Skeletal muscle tissue (tissue), 3 donors: ENCODE measurements at regions not wholly inside any gene's neighbourhood (a gene's known extent, or its start where the extent isn't known, plus 50 kb on each side); places are given as distances from the start of the nearest gene placed in this dataset.
"Not testable (repeated sequence)": the region's sequence is repeated elsewhere in the genome, so short reads cannot be mapped to it uniquely, and the experiment has no call there.

Source experiments
- H3K27ac ChIP-seq: one replicate; pipeline ENCODE4 v1.7.0; 2013; ENCODE audit warnings: mild to moderate bottlenecking, low read depth, low read length, inconsistent platforms
- H3K27me3 ChIP-seq, 3 donors: one replicate each; pipeline ENCODE4 v1.7.0; 2013; ENCODE audit warnings: low read length in 3 of 3; ENCODE audit not compliant: control insufficient read depth in 3 of 3, insufficient read depth in 3 of 3
- H3K36me3 ChIP-seq, 3 donors: one replicate each; pipeline ENCODE4 v1.7.0; 2013; ENCODE audit warnings: low read length in 3 of 3; ENCODE audit not compliant: control insufficient read depth in 3 of 3, insufficient read depth in 3 of 3
- H3K4me1 ChIP-seq, 3 donors: one replicate each; pipeline ENCODE4 v1.7.0; 2013; ENCODE audit warnings: low read length in 3 of 3, mild to moderate bottlenecking in 3 of 3; ENCODE audit not compliant: control insufficient read depth in 3 of 3, insufficient read depth in 3 of 3
- H3K4me3 ChIP-seq, 3 donors: one replicate each; pipeline ENCODE4 v1.7.0; 2013; ENCODE audit warnings: low read length in 3 of 3
- H3K9ac ChIP-seq, 3 donors: one replicate each; pipeline ENCODE4 v1.7.0; 2013; ENCODE audit warnings: low read length in 3 of 3, mild to moderate bottlenecking in 3 of 3, moderate library complexity in 2 of 3, low read depth in 1 of 3
- H3K9me3 ChIP-seq, 3 donors: one replicate each; pipeline ENCODE4 v1.7.0; 2013; ENCODE audit warnings: low read length in 3 of 3; ENCODE audit not compliant: control insufficient read depth in 3 of 3
- donor health status: Osteomylitis.

- Histone ChIP-seq H3K4me1 (no peaks in the 10 kb centered on the region), H3K4me3 (no peak overlapping the region)
Observed at GRCh38 chr16:80915079-80915450, 91.6 kb downstream of the CMC2 start.

DNA sequence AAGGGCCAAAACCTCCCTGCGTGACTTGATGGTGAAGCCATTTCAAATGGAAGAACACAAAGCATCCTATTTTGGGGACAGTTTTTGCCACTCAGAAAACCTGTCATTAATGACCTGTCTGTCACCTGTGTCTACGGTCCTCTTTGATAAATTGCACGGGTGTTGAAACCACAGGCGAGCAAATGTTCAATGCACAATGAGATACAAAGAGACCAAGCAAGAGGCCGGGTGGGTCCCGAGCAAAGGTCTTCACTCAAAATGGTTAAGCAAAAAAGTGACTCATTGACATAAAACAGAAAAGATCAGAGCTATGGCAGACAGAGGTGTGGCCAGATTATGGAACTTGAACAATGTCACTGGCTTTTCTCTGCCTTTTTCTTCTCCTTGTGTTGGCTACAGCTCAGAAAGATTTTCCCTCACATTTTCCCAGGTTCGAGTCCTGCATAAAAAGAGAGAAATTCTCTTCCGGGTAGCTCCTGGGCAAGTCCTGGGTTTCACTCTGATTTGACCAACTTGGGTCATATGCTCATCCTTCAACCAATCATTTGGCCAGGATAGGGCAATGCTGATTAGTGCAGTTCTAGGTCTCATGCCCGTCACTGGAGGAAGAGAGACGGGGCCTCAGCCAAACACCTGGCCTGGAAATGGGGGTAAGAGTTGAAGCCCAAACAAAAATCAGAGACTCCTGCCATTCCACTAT, 92.2 kb downstream of the CMC2 start:
- H3K9ac ChIP-seq: no peak overlapping the region
- no peaks in the 10 kb centered on the region for H3K4me1 ChIP-seq
- no peaks in the 10 kb centered on the region for H3K27me3 ChIP-seq
- peaks cover 0 to 4% (median 2%) of the 10 kb centered on the region in 3 donors for H3K9me3 ChIP-seq
- H3K27ac ChIP-seq: no peak overlapping the region
- H3K4me3 ChIP-seq: no peak overlapping the region
- H3K36me3 ChIP-seq: no peaks in the 10 kb centered on the region

More at GRCh38 chr16:80915079-80915450, 91.6 kb downstream of the CMC2 start:
- no peaks in the 10 kb centered on the region for H3K36me3 ChIP-seq
- H3K27ac ChIP-seq: no peak overlapping the region
- H3K27me3 ChIP-seq: no peaks in the 10 kb centered on the region
- no peak overlapping the region for H3K9ac ChIP-seq
- peaks cover 0 to 4% (median 2%) of the 10 kb centered on the region in 3 donors for H3K9me3 ChIP-seq

DNA sequence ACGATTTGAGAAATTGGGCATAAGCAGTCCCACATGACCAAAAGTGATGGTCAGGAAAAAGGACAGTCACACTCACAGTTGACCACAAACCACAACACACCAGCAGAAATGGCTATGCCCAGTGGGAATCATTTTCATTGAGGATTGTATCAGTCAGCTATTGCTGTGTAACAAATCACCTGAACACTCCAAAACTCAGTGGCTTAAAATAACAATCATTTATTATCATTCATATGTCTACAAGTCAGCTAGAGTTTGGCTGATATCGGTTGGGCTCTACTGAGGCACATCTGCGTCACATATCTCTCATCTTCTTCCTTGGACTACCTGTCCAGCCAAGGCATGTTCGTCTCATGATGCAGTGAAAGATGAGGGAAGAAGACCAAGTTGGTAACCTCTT, 93.3 kb downstream of the CMC2 start:
- Histone ChIP-seq H3K36me3 (no peaks in the 10 kb centered on the region), H3K4me1 (no peaks in the 10 kb centered on the region), H3K27me3 (no peaks in the 10 kb centered on the region), H3K9ac (no peak overlapping the region), H3K27ac (no peak overlapping the region), H3K4me3 (no peak overlapping the region), H3K9me3 (peaks cover 0 to 4% (median 0%) of the 10 kb centered on the region in 3 donors)

- Histone ChIP-seq H3K9ac (no peak overlapping the region), H3K9me3 (peaks cover 0 to 4% (median 0%) of the 10 kb centered on the region in 3 donors), H3K4me1 (no peaks in the 10 kb centered on the region), H3K36me3 (no peaks in the 10 kb centered on the region), H3K4me3 (no peak overlapping the region), H3K27ac (no peak overlapping the region), H3K27me3 (no peaks in the 10 kb centered on the region)
Observed at GRCh38 chr16:80912651-80913050, 94.0 kb downstream of the CMC2 start.

DNA sequence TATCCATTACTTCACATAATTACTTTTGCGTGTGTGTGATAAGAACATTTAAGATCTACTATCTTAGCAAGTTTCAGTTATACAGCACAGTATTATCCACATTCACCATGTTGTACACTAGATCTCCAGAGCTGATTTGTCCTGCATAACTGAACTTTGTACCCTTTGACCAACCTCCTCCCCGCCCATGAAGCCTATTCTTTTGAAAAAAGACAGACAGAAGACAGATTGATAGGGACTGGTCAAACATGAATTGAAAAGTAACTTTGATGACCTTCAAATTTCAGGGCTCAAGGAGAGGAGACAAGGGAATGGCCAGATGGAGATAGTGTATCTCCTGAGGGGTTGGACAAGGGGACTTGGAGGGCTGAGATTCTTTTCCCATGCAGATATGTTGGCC, 96.3 kb downstream of the CMC2 start:
- Histone ChIP-seq H3K4me1 (no peaks in the 10 kb centered on the region), H3K27ac (no peak overlapping the region), H3K9me3 (peaks cover 0 to 4% (median 0%) of the 10 kb centered on the region in 3 donors), H3K27me3 (no peaks in the 10 kb centered on the region), H3K36me3 (no peaks in the 10 kb centered on the region), H3K4me3 (no peak overlapping the region), H3K9ac (no peak overlapping the region)

DNA sequence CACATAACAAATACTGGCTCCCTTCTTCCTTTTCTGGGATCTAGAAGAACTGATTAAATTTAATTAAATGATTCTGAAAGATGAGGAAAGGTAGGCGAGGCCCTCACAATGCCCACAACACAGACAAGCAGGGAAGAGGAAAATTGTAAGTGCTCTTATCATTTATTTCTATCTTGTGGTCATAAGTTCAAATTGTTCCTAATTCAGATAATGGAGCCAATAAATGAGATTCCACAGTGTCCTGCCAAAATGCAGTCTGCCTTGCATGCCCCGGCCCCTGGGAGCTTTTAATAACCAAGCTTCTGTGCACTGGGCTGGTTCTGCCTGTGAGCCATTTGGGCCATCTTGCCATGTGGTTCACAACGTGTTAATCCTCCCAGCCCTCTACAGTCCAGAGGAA, 97.0 kb downstream of the CMC2 start:
- H3K36me3 ChIP-seq: no peaks in the 10 kb centered on the region
- no peak overlapping the region for H3K9ac ChIP-seq
- H3K4me1 ChIP-seq: no peaks in the 10 kb centered on the region
- no peak overlapping the region for H3K27ac ChIP-seq
- no peaks in the 10 kb centered on the region for H3K27me3 ChIP-seq
- H3K9me3 ChIP-seq: peaks cover 0 to 4% (median 0%) of the 10 kb centered on the region in 3 donors
- no peak overlapping the region for H3K4me3 ChIP-seq

DNA sequence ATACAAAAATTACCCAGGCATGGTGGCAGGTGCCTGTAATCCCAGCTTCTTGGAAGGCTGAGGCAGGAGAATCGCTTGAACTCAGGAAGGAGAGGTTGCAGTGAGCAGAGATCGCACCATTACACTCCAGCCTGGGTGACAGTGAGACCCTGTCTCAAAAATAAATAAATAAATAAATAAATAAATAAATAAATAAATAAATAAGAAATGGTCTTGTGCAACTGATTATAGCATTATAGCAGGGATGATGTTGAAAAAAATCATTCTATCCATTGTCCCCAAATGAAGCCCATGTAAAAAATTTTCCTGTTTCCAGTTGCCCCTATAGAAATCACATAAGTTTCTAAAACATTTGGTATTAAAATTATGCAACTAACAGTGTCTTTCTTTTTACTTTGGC, 100.5 kb downstream of the CMC2 start:
- not testable (repeated sequence) for H3K27ac ChIP-seq, H3K4me3 ChIP-seq, H3K27me3 ChIP-seq, H3K9me3 ChIP-seq, H3K36me3 ChIP-seq, H3K9ac ChIP-seq, H3K4me1 ChIP-seq

DNA sequence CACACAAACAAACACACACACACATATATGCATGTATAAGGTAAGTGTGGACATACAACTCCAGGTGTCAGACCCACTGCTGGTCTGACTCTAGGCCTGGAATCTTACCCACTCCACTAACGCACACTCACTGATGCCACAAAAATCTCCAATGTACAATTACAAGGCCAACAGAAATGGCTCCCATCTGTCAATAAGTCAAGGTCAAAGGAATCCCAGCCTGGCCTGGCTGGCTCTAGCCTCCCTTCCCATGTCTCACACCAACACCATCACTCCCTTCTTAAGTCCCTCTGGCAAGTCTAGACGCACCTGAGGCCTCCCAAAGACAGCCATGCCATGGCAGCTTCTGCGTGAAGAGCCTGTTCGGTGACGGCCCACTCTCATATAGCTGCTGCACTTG, 99.2 kb upstream of the CDYL2 start:
- Histone ChIP-seq H3K9me3 (no peaks in the 10 kb centered on the region), H3K4me3 (no peak overlapping the region), H3K27ac (no peak overlapping the region), H3K4me1 (peaks cover 5 to 8% (median 6%) of the 10 kb centered on the region in 3 donors), H3K9ac (no peak overlapping the region), H3K27me3 (no peaks in the 10 kb centered on the region), H3K36me3 (no peaks in the 10 kb centered on the region)

- H3K36me3 ChIP-seq: no peaks in the 10 kb centered on the region
- peaks cover 0 to 3% (median 0%) of the 10 kb centered on the region in 3 donors for H3K9me3 ChIP-seq
- no peak overlapping the region for H3K27ac ChIP-seq
- no peak overlapping the region for H3K4me3 ChIP-seq
- H3K9ac ChIP-seq: no peak overlapping the region
- peaks cover 5 to 8% (median 6%) of the 10 kb centered on the region in 3 donors for H3K4me1 ChIP-seq
- H3K27me3 ChIP-seq: no peaks in the 10 kb centered on the region
Observed at GRCh38 chr16:80902306-80903110, 98.1 kb upstream of the CDYL2 start.

GRCh38 chr16:80900593-80900954, 96.2 kb upstream of the CDYL2 start:
- no peaks in the 10 kb centered on the region for H3K27me3 ChIP-seq
- peaks cover 0 to 3% (median 0%) of the 10 kb centered on the region in 3 donors for H3K9me3 ChIP-seq
- H3K27ac ChIP-seq: peak overlapping the region; percentile 41
- H3K4me3 ChIP-seq: peak overlapping the region in 2 of 3 donors; percentile 49 to 51
- H3K36me3 ChIP-seq: no peaks in the 10 kb centered on the region
- peaks cover 5 to 8% (median 6%) of the 10 kb centered on the region in 3 donors for H3K4me1 ChIP-seq
- peak overlapping the region in 1 of 3 donors; percentile 40 for H3K9ac ChIP-seq
